ENCODE measurements at regions not wholly inside any gene's neighbourhood (a gene's known extent, or its start where the extent isn't known, plus 50 kb on each side); places are given as distances from the start of the nearest gene placed in this dataset.
"Not testable (repeated sequence)": the region's sequence is repeated elsewhere in the genome, so short reads cannot be mapped to it uniquely, and the experiment has no call there.

DNA sequence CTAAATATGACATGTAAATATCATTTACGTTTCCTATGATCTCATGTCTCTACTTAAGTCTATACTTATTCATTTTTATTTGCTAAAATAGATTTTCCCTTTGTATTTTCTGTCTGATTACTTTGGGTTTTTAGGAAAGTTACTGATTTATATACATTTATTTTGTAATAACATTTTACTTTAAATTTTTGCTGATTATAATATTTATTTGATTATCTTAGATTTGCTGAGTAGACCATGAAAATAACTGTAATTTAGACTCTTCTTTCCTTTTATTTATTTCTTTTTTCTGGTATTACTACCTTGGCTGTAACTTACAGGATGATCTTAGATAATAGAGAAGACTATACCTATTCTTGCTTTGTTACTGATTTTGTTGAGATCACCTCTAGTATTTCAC, 159.9 kb upstream of the POGK start:
- no peak for TF ChIP-seq TARDBP (IDR thresholded peaks at IDR 0.05)
- TF ChIP-seq ZNF384 (IDR thresholded peaks at IDR 0.05), result no peak
- TF ChIP-seq FOXA1 (IDR thresholded peaks at IDR 0.05), result no peak
- no peak for TF ChIP-seq SUZ12 (IDR thresholded peaks at IDR 0.05)
- no peak for TF ChIP-seq HDGF (IDR thresholded peaks at IDR 0.05; ENCODE audit: borderline replicate concordance)
- DNase-seq (ENCODE audit: extremely low spot score), result no peak
- POLR2A ChIA-PET, result no interaction called here
- CTCF ChIA-PET, result no interaction called here

DNA sequence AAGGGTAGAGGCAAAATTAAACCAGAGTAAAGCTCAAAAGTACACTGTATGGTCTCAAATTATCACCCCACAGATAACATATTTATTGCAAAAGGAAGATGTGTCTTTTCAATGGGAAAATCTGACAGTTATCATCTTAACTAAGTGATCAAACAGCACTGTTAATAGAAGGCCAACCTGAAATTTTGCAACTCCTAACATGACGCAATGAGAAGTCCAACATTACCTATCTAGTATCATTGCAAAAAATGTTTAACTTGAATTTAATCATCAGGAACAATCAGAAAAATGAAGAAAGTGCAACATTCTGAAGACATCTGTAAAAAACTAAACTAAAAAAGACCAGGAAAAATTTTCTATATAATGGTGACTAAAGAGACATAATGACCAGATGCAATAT, 156.7 kb upstream of the POGK start:
- no peak for TF ChIP-seq CTBP1 (IDR thresholded peaks at IDR 0.05; ENCODE audit: borderline replicate concordance)
- TF ChIP-seq HDGF (IDR thresholded peaks at IDR 0.05; ENCODE audit: borderline replicate concordance), result no peak
- no peak for TF ChIP-seq FOXM1 (IDR thresholded peaks at IDR 0.05; ENCODE audit: borderline replicate concordance)
- TF ChIP-seq FOXK2 (IDR thresholded peaks at IDR 0.05), result no peak
- TF ChIP-seq FOXA1 (IDR thresholded peaks at IDR 0.05), result no peak
- no peak for TF ChIP-seq TARDBP (IDR thresholded peaks at IDR 0.05)
- TF ChIP-seq, protein P1, sequence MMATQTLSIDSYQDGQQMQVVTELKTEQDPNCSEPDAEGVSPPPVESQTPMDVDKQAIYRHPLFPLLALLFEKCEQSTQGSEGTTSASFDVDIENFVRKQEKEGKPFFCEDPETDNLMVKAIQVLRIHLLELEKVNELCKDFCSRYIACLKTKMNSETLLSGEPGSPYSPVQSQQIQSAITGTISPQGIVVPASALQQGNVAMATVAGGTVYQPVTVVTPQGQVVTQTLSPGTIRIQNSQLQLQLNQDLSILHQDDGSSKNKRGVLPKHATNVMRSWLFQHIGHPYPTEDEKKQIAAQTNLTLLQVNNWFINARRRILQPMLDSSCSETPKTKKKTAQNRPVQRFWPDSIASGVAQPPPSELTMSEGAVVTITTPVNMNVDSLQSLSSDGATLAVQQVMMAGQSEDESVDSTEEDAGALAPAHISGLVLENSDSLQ (IDR thresholded peaks at IDR 0.05), result no peak
- TF ChIP-seq LEF1 (IDR thresholded peaks at IDR 0.05; ENCODE audit: borderline replicate concordance), result no peak
- TF ChIP-seq ELF4 (IDR thresholded peaks at IDR 0.05), result no peak
- no peak for TF ChIP-seq SUZ12 (IDR thresholded peaks at IDR 0.05)
- TF ChIP-seq ARNT (IDR thresholded peaks at IDR 0.05), result no peak
- TF ChIP-seq BHLHE40 (IDR thresholded peaks at IDR 0.05; ENCODE audit: borderline replicate concordance), result no peak
- TF ChIP-seq ZNF384 (IDR thresholded peaks at IDR 0.05), result no peak
- TF ChIP-seq SP1 (IDR thresholded peaks at IDR 0.05), result no peak
- TF ChIP-seq L3MBTL2 (conservative IDR thresholded peaks at IDR 0.05), result no peak
- no peak for TF ChIP-seq NFRKB (IDR thresholded peaks at IDR 0.05)
- DNase-seq (ENCODE audit: extremely low spot score), result no peak
- CTCF ChIA-PET, result no interaction called here
- POLR2A ChIA-PET, result no interaction called here

DNA sequence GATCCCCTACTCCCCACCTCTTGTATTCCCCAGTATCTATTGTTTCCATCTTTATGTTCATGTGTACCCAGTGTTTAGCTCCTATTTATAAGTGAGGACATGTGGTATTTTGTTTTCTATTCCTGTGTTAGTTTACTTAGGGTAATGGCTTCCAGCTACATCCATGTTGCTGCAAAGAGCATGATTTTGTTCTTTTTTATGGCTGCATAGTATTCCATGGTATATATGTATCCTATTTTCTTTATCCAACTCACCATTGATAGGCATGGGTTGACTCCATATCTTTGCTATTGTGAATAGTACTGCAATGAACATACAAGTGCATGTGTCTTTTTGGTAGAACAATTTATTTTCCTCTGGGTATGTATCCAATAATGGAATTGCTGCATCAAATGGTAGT, 154.6 kb upstream of the POGK start:
- POLR2A ChIA-PET; DNase-seq (ENCODE audit: extremely low spot score): not testable (repeated sequence)
- CTCF ChIA-PET, result interaction anchor here (0.6 kb wide), 1 partner anchor 9 kb away, joined by 3 read pairs; no protein-coding TSS in a partner anchor

DNA sequence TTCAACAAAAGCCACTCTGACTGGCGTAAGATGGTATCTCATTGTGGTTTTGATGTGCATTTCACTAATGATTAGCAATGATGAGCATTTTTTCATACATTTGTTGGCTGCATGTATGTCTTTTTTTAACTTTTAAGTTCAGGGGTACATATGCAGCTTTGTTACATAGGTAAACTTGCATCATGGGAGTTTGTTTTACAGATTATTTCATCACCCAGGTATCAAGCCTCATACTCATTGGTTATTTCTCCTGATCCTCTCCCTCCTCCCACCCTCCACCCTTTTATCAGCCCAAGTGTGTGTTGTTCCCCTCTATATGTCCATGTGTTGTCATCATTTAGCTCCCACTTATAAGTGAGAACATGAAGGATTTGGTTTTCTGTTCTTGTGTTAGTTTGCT, 154.1 kb upstream of the POGK start:
- CTCF ChIA-PET, result no interaction called here
- POLR2A ChIA-PET, result no interaction called here
- DNase-seq (ENCODE audit: extremely low spot score), result no peak
- TF ChIP-seq ZNF384 (IDR thresholded peaks at IDR 0.05) (no peak), ELF4 (IDR thresholded peaks at IDR 0.05) (no peak), BHLHE40 (IDR thresholded peaks at IDR 0.05; ENCODE audit: borderline replicate concordance) (no peak), NFRKB (IDR thresholded peaks at IDR 0.05) (no peak), TARDBP (IDR thresholded peaks at IDR 0.05) (no peak), CTBP1 (IDR thresholded peaks at IDR 0.05; ENCODE audit: borderline replicate concordance) (no peak), FOXK2 (IDR thresholded peaks at IDR 0.05) (no peak), SUZ12 (IDR thresholded peaks at IDR 0.05) (no peak), ARNT (IDR thresholded peaks at IDR 0.05) (no peak), HDGF (IDR thresholded peaks at IDR 0.05; ENCODE audit: borderline replicate concordance) (no peak), FOXM1 (IDR thresholded peaks at IDR 0.05; ENCODE audit: borderline replicate concordance) (no peak), L3MBTL2 (conservative IDR thresholded peaks at IDR 0.05) (no peak)
- TF ChIP-seq, protein P1 (IDR thresholded peaks at IDR 0.05), result no peak

DNA sequence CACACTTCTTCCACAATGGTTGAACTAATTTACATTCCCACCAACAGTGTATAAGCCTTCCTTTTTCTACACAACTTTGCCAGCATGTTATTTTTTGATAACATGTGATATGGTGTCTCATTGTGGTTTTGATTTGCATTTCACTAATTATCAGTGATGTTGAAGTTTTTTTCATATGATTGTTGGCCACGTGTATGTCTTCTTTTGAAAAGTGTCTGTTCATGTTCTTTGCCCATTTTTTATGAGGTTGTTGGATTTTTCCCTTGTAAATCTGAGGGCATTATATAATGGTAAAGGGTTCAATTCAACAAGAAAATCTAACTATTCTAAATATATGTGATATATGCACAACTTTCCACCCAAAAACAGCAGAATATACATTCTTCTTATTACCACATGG, 153.4 kb upstream of the POGK start:
- CTCF ChIA-PET; POLR2A ChIA-PET; DNase-seq (ENCODE audit: extremely low spot score): not testable (repeated sequence)

DNA sequence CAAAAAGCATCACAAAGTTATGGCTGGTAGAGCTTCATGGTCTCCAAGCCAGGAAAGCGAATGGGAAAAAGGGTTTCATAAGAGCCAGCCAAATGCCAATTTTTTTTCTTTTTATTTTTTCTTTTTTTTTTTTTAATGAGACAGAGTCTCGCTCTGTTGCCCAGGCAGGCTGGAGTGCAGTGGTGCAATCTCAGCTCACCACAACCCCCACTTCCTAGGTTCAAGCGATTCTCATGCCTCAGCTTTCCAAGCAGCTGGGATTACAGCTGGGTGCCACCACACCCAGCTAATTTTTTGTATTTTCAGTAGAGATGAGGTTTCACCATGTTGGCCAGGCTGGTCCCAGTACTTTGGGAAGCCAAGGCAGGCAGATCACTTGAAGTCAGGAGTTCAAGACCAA, 148.7 kb upstream of the POGK start:
- CTCF ChIA-PET; POLR2A ChIA-PET; DNase-seq (ENCODE audit: extremely low spot score): not testable (repeated sequence)

DNA sequence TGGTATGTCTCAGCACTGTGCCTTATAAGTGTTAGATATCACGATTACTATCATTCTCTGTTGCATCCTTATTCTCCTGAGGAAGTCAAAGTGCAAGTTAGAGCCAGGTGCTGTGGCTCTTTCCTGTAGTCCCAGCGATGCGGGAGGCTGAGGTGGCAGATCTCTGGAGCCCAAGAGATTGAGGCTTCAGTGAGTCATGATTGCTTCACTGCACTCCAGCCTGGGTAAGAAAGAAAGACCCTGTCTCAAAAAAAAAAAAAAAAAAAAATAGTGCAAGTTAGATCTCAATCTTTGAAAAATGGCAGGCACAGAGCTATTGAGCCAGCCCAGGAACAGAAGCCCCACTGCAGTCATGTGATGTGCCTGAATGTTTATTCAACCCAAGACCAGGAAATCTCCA, 147.8 kb upstream of the POGK start:
- no peak for TF ChIP-seq L3MBTL2 (conservative IDR thresholded peaks at IDR 0.05)
- no peak for TF ChIP-seq CTBP1 (IDR thresholded peaks at IDR 0.05; ENCODE audit: borderline replicate concordance)
- no peak for TF ChIP-seq BHLHE40 (IDR thresholded peaks at IDR 0.05; ENCODE audit: borderline replicate concordance)
- no peak for TF ChIP-seq FOXM1 (IDR thresholded peaks at IDR 0.05; ENCODE audit: borderline replicate concordance)
- TF ChIP-seq ZNF384 (IDR thresholded peaks at IDR 0.05), result no peak
- no peak for TF ChIP-seq ARNT (IDR thresholded peaks at IDR 0.05)
- TF ChIP-seq NFRKB (IDR thresholded peaks at IDR 0.05), result no peak
- TF ChIP-seq LEF1 (IDR thresholded peaks at IDR 0.05; ENCODE audit: borderline replicate concordance), result no peak
- TF ChIP-seq SP1 (IDR thresholded peaks at IDR 0.05), result no peak
- TF ChIP-seq FOXA1 (IDR thresholded peaks at IDR 0.05), result no peak
- TF ChIP-seq HDGF (IDR thresholded peaks at IDR 0.05; ENCODE audit: borderline replicate concordance), result no peak
- no peak for TF ChIP-seq FOXK2 (IDR thresholded peaks at IDR 0.05)
- TF ChIP-seq, protein P1 (IDR thresholded peaks at IDR 0.05), result no peak
- TF ChIP-seq ELF4 (IDR thresholded peaks at IDR 0.05), result no peak
- TF ChIP-seq TARDBP (IDR thresholded peaks at IDR 0.05), result no peak
- no peak for TF ChIP-seq SUZ12 (IDR thresholded peaks at IDR 0.05)
- POLR2A ChIA-PET, result no interaction called here
- DNase-seq (ENCODE audit: extremely low spot score), result no peak
- CTCF ChIA-PET, result no interaction called here
